HepG2 (cell line): ENCODE measurements at regions not wholly inside any gene's neighbourhood (a gene's known extent, or its start where the extent isn't known, plus 50 kb on each side); places are given as distances from the start of the nearest gene placed in this dataset.

Experiments
- CTCF ChIP-seq: sonication (generic); formaldehyde crosslinking; IDR thresholded peaks from 2 replicates; pipeline ENCODE4 v1.5.0; 2020; ENCODE audit warnings: mild to moderate bottlenecking, missing genetic modification reagents, moderate library complexity
- EZH2 ChIP-seq: conservative IDR thresholded peaks from 2 replicates; pipeline ENCODE4 v1.6.1; 2012; ENCODE audit warnings: mild to moderate bottlenecking, low read depth, low read length, moderate library complexity
- HCFC1 ChIP-seq: fragments of 150-350 bp; IDR thresholded peaks from 2 replicates; pipeline ENCODE4 v1.6.1; 2014; ENCODE audit warnings: low read depth, low read length
- HIC2 ChIP-seq: sonication (generic); formaldehyde crosslinking; IDR thresholded peaks from 2 replicates; pipeline ENCODE4 v1.9.0; 2022; ENCODE audit warnings: low read depth, missing genetic modification reagents
- HOXA3 ChIP-seq: sonication (generic); formaldehyde crosslinking; IDR thresholded peaks from 2 replicates; pipeline ENCODE4 v1.5.0; 2020; ENCODE audit warnings: missing genetic modification reagents
- MXI1 ChIP-seq: IDR thresholded peaks from 3 replicates; pipeline ENCODE4 v1.6.1; 2012; ENCODE audit warnings: low read depth, low read length, inconsistent platforms, borderline replicate concordance
- NFIC ChIP-seq: IDR thresholded peaks from 2 replicates; pipeline ENCODE4 v1.6.1; 2012; ENCODE audit warnings: mild to moderate bottlenecking, low read length, inconsistent platforms
- TARDBP ChIP-seq: sonication (generic); formaldehyde crosslinking; IDR thresholded peaks from 2 replicates; pipeline ENCODE4 v1.8.0; 2022; ENCODE audit warnings: mild to moderate bottlenecking, missing genetic modification reagents
- TBP ChIP-seq: sonication (generic); formaldehyde crosslinking; IDR thresholded peaks from 2 replicates; pipeline ENCODE4 v1.5.0; 2020; ENCODE audit warnings: missing genetic modification reagents
- ZMAT3 ChIP-seq: sonication (generic); formaldehyde crosslinking; conservative IDR thresholded peaks from 2 replicates; pipeline ENCODE4 v1.7.0; 2021; ENCODE audit warnings: missing genetic modification reagents
- ZNF530 ChIP-seq: sonication (generic); formaldehyde crosslinking; IDR thresholded peaks from 2 replicates; pipeline ENCODE4 v1.5.0; 2020; ENCODE audit warnings: low read depth, mild to moderate bottlenecking, missing genetic modification reagents
- ZNF558 ChIP-seq: sonication (generic); formaldehyde crosslinking; IDR thresholded peaks from 2 replicates; pipeline ENCODE4 v1.9.0; 2022; ENCODE audit warnings: mild to moderate bottlenecking, missing genetic modification reagents, borderline replicate concordance
- ZNF589 ChIP-seq: sonication (generic); formaldehyde crosslinking; conservative IDR thresholded peaks from 2 replicates; pipeline ENCODE4 v1.8.0; 2022; ENCODE audit warnings: mild to moderate bottlenecking, moderate library complexity, missing genetic modification reagents

- TF ChIP-seq NFIC (no peak), ZNF589 (CRISPR knock-in tag) (no peak), CTCF (CRISPR knock-in tag) (no peak), MXI1 (no peak), HIC2 (CRISPR knock-in tag) (no peak), ZNF558 (CRISPR knock-in tag) (no peak), HCFC1 (no peak), ZNF530 (no peak), TBP (CRISPR knock-in tag) (no peak), ZMAT3 (CRISPR knock-in tag) (no peak), EZH2 (no peak), HOXA3 (CRISPR knock-in tag) (no peak), TARDBP (CRISPR knock-in tag) (no peak)
Observed at GRCh38 chr3:55296791-55297190, 190.3 kb downstream of the WNT5A start.
